ENCODE measurements at regions not wholly inside any gene's neighbourhood (a gene's known extent, or its start where the extent isn't known, plus 50 kb on each side); places are given as distances from the start of the nearest gene placed in this dataset.

- no peak overlapping the region for H3K4me2 ChIP-seq (ENCODE audit: insufficient read depth, insufficient read length, low read length)
- no peak overlapping the region for H2AFZ ChIP-seq (ENCODE audit: low read length)
- H3K56ac ChIP-seq (ENCODE audit: insufficient read length, low read depth, low read length): no peak overlapping the region
- Mint-ChIP-seq H3K4me1 (no peaks in the 10 kb centered on the region), H3K27me3 (ENCODE audit: low read depth) (peaks cover 2% of the 10 kb centered on the region; the same call in 1 of the 2 replicates), H3K36me3 (ENCODE audit: insufficient read depth in 1 of 3, low read depth in 3 of 3) (peaks cover 11 to 35% (median 14%) of the 10 kb centered on the region in 3 experiments; a peak in 6 of 7 replicates), H3K27ac (no peak overlapping the region), H3K9me3 (peaks cover 29 to 36% of the 10 kb centered on the region in 2 experiments), H3K4me3 (no peak overlapping the region)
- no peak overlapping the region for H2BK15ac ChIP-seq (ENCODE audit: low read depth, low read length)
- no peak for DNase-seq
- H3K27ac ChIP-seq (ENCODE audit: insufficient read length, low read depth, low read length): no peak overlapping the region
- H3K9me3 ChIP-seq (ENCODE audit: control insufficient read depth, low read depth, low read length): no peaks in the 10 kb centered on the region
- no peak overlapping the region for H2BK120ac ChIP-seq (ENCODE audit: low read depth, low read length, poor library complexity, severe bottlenecking)
- H2BK12ac ChIP-seq (ENCODE audit: insufficient read length, low read depth, low read length): no peak overlapping the region
- no peak overlapping the region for H2BK20ac ChIP-seq (ENCODE audit: low read depth, low read length, poor library complexity, severe bottlenecking)
- no peaks in the 10 kb centered on the region for H4K20me1 ChIP-seq (ENCODE audit: control insufficient read depth, insufficient read depth, insufficient read length)
- H3K23ac ChIP-seq (ENCODE audit: insufficient read length, low read depth, low read length): no peak overlapping the region
- no peak overlapping the region for H2AK5ac ChIP-seq (ENCODE audit: insufficient read length, low read length)
- no peak overlapping the region for H4K91ac ChIP-seq (ENCODE audit: insufficient read length, low read depth, low read length)
- H3K9ac ChIP-seq (ENCODE audit: extremely low read depth, insufficient read length, low read length): no peak overlapping the region
- no peak overlapping the region for H3K14ac ChIP-seq (ENCODE audit: insufficient read depth, low read length)
- H4K8ac ChIP-seq (replicated peaks; ENCODE audit: insufficient read length, low read depth, low read length): no peak overlapping the region
- no peaks in the 10 kb centered on the region for H3K23me2 ChIP-seq (ENCODE audit: insufficient read length, low read depth, low read length, poor library complexity, severe bottlenecking)
- no peak overlapping the region for H3T11ph ChIP-seq (ENCODE audit: low read length)
- H3K79me1 ChIP-seq (ENCODE audit: insufficient read depth, low read depth, low read length, poor library complexity, severe bottlenecking): no peaks in the 10 kb centered on the region
- H3K4ac ChIP-seq (ENCODE audit: low read depth, low read length): no peak overlapping the region
- TF ChIP-seq CTCF (conservative IDR thresholded peaks at IDR 0.05): no peak
- H4K5ac ChIP-seq (ENCODE audit: insufficient read length, low read depth, low read length): no peak overlapping the region
- H3K79me2 ChIP-seq (ENCODE audit: insufficient read depth, low read length): no peaks in the 10 kb centered on the region
- H2BK5ac ChIP-seq (ENCODE audit: insufficient read length, low read length): no peak overlapping the region
- no peaks in the 10 kb centered on the region for H3K27me3 ChIP-seq (ENCODE audit: insufficient read depth, low read length)
- no peaks in the 10 kb centered on the region for H3K4me1 ChIP-seq (ENCODE audit: insufficient read depth, low read length)
- no peak overlapping the region for H3K18ac ChIP-seq (ENCODE audit: insufficient read length, low read depth, low read length)
Observed at GRCh38 chr4:103845075-103845474, 125.3 kb upstream of the TACR3 start.

Data from H9 (cell line).